HFFc6 (cell line): ENCODE measurements at regions not wholly inside any gene's neighbourhood (a gene's known extent, or its start where the extent isn't known, plus 50 kb on each side); places are given as distances from the start of the nearest gene placed in this dataset.
"Not testable (repeated sequence)": the region's sequence is repeated elsewhere in the genome, so short reads cannot be mapped to it uniquely, and the experiment has no call there.

Experiments
- DNase-seq: peaks from one replicate; pipeline ENCODE4 v3.0.0-alpha.2; 2018
- H3K27ac Mint-ChIP-seq: 2 replicates; pipeline ENCODE4 v1.8.0; 2020; ENCODE audit warnings: mild to moderate bottlenecking, mixed read lengths
- H3K27me3 Mint-ChIP-seq: 2 replicates; pipeline ENCODE4 v1.8.0; 2021; ENCODE audit warnings: mild to moderate bottlenecking, moderate library complexity, mixed read lengths; ENCODE audit not compliant: insufficient read depth
- H3K36me3 Mint-ChIP-seq: 2 replicates; pipeline ENCODE4 v1.8.0; 2021; ENCODE audit warnings: low read depth, mixed read lengths
- H3K4me1 Mint-ChIP-seq: 2 replicates; pipeline ENCODE4 v1.8.0; 2020; ENCODE audit warnings: low read depth, mixed read lengths
- H3K4me3 Mint-ChIP-seq: 2 replicates; pipeline ENCODE4 v1.8.0; 2020; ENCODE audit warnings: mild to moderate bottlenecking, moderate library complexity, mixed read lengths
- H3K9me3 Mint-ChIP-seq: 2 replicates; pipeline ENCODE4 v1.8.0; 2020; ENCODE audit warnings: mild to moderate bottlenecking, mixed read lengths
- TF ChIP-seq, protein P1 (sequence below): fragments of 200-600 bp; sonication (generic); IDR thresholded peaks from 2 replicates; pipeline ENCODE4 v1.5.0; 2021; ENCODE audit warnings: antibody characterized with exemption, mild to moderate bottlenecking

DNA sequence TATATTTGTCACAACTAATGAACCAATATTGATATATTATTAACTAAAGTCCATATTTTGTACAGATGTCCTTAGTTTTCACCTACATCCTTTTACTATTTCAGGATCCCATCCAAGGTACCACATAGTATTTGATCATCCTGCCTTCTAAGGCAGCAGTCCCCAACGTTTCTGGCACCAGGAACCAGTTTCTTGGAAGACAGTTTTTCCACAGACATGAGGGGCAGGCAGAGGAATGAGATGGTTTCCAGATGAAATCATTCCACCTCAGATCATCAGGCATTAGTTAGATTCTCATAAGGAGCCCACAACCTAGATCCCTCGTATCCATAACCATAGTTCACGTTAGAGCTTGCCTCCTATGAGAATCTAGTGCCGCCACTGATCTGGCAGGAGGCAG lies 82.8 kb upstream of the BCL2L14 start:
- peaks cover 24% of the 10 kb centered on the region for H3K27me3 Mint-ChIP-seq
- H3K27ac Mint-ChIP-seq, result no peak overlapping the region
- H3K9me3 Mint-ChIP-seq, result no peaks in the 10 kb centered on the region
- no peak overlapping the region for H3K4me3 Mint-ChIP-seq
- TF ChIP-seq, protein P1, sequence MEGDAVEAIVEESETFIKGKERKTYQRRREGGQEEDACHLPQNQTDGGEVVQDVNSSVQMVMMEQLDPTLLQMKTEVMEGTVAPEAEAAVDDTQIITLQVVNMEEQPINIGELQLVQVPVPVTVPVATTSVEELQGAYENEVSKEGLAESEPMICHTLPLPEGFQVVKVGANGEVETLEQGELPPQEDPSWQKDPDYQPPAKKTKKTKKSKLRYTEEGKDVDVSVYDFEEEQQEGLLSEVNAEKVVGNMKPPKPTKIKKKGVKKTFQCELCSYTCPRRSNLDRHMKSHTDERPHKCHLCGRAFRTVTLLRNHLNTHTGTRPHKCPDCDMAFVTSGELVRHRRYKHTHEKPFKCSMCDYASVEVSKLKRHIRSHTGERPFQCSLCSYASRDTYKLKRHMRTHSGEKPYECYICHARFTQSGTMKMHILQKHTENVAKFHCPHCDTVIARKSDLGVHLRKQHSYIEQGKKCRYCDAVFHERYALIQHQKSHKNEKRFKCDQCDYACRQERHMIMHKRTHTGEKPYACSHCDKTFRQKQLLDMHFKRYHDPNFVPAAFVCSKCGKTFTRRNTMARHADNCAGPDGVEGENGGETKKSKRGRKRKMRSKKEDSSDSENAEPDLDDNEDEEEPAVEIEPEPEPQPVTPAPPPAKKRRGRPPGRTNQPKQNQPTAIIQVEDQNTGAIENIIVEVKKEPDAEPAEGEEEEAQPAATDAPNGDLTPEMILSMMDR, result no peak
- no peak for DNase-seq
- H3K4me1 Mint-ChIP-seq, result no peaks in the 10 kb centered on the region
- H3K36me3 Mint-ChIP-seq, result no peaks in the 10 kb centered on the region

DNA sequence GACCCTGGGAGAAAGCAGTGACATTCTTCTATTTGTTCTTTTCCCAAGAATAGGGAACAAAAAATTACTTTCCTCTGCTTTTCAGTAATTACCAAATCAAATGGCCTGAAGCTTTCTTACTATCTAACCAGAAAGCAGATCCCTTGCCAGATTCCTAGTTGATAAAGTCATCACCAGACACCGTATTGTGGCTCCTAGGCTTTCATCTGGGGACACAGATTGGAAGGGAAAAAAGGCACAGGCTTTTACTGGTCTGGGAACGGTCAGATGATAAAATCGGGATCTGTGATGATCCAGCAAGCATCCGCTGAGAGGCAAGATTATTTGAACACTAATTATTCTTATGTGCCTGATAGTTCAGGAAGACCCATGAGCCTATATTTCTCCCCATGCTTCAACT lies 79.1 kb upstream of the BCL2L14 start:
- DNase-seq, result no peak
- Mint-ChIP-seq H3K27ac (no peak overlapping the region), H3K4me3 (no peak overlapping the region), H3K4me1 (no peaks in the 10 kb centered on the region), H3K27me3 (peaks cover 32% of the 10 kb centered on the region), H3K9me3 (no peaks in the 10 kb centered on the region), H3K36me3 (no peaks in the 10 kb centered on the region)
- TF ChIP-seq, protein P1, result no peak

- H3K4me1 Mint-ChIP-seq, result no peaks in the 10 kb centered on the region
- TF ChIP-seq, protein P1, result no peak
These were observed 78.2 kb upstream of the BCL2L14 start for GRCh38 chr12:11992515-11992914.

GRCh38 chr12:11998307-11998943 lies 72.3 kb upstream of the BCL2L14 start:
- not testable (repeated sequence) for DNase-seq, H3K9me3 Mint-ChIP-seq, H3K4me1 Mint-ChIP-seq, H3K36me3 Mint-ChIP-seq, H3K4me3 Mint-ChIP-seq, H3K27ac Mint-ChIP-seq
- peaks cover 31% of the 10 kb centered on the region for H3K27me3 Mint-ChIP-seq

More at GRCh38 chr12:11992515-11992914, 78.2 kb upstream of the BCL2L14 start:
- H3K36me3 Mint-ChIP-seq, result no peaks in the 10 kb centered on the region
- H3K27me3 Mint-ChIP-seq, result peaks cover 33% of the 10 kb centered on the region
- no peaks in the 10 kb centered on the region for H3K9me3 Mint-ChIP-seq
- H3K27ac Mint-ChIP-seq, result no peak overlapping the region
- no peak for DNase-seq
- no peak overlapping the region for H3K4me3 Mint-ChIP-seq

GRCh38 chr12:11998944-11999315 lies 71.8 kb upstream of the BCL2L14 start:
- H3K36me3 Mint-ChIP-seq, result no peaks in the 10 kb centered on the region
- H3K9me3 Mint-ChIP-seq, result no peaks in the 10 kb centered on the region
- DNase-seq, result no peak
- H3K4me3 Mint-ChIP-seq, result no peak overlapping the region
- no peak overlapping the region for H3K27ac Mint-ChIP-seq
- TF ChIP-seq, protein P1, result no peak
- peaks cover 6% of the 10 kb centered on the region; the same call in 1 of the 2 replicates for H3K4me1 Mint-ChIP-seq
- peaks cover 34% of the 10 kb centered on the region for H3K27me3 Mint-ChIP-seq

GRCh38 chr12:12003609-12004008 lies 67.1 kb upstream of the BCL2L14 start:
- Mint-ChIP-seq H3K27me3 (peaks cover 23% of the 10 kb centered on the region), H3K9me3 (no peaks in the 10 kb centered on the region), H3K36me3 (no peaks in the 10 kb centered on the region), H3K4me3 (no peak overlapping the region), H3K27ac (no peak overlapping the region), H3K4me1 (peaks cover 30% of the 10 kb centered on the region)
- TF ChIP-seq, protein P1, result no peak
- no peak for DNase-seq
